ENCODE measurements at regions not wholly inside any gene's neighbourhood (a gene's known extent, or its start where the extent isn't known, plus 50 kb on each side); places are given as distances from the start of the nearest gene placed in this dataset.
"Not testable (repeated sequence)": the region's sequence is repeated elsewhere in the genome, so short reads cannot be mapped to it uniquely, and the experiment has no call there.

GRCh38 chr20:52008874-52009273, 182.7 kb downstream of the ZFP64 start:
- no peak for DNase-seq (ENCODE audit: low read depth in 2 of 2)

GRCh38 chr20:52004715-52005114, 186.9 kb downstream of the ZFP64 start:
- no peak for DNase-seq (ENCODE audit: low read depth in 2 of 2)

GRCh38 chr20:52004018-52004417, 187.6 kb downstream of the ZFP64 start:
- no peak for DNase-seq (ENCODE audit: low read depth in 2 of 2)

- DNase-seq (ENCODE audit: low read depth in 2 of 2) = no peak
Observed at GRCh38 chr20:52003415-52003814, 188.2 kb downstream of the ZFP64 start.

- DNase-seq (ENCODE audit: low read depth in 2 of 2) = no peak
Observed at GRCh38 chr20:52001999-52002666, 189.4 kb downstream of the ZFP64 start.

GRCh38 chr20:51997281-51997936, 194.2 kb downstream of the ZFP64 start:
- not testable (repeated sequence) for DNase-seq (ENCODE audit: low read depth in 2 of 2)

GRCh38 chr20:51995551-51995951, 193.2 kb upstream of the SALL4 start:
- DNase-seq (ENCODE audit: low read depth in 2 of 2) = no peak

GRCh38 chr20:51994751-51995417, 192.6 kb upstream of the SALL4 start:
- no peak for DNase-seq (ENCODE audit: low read depth in 2 of 2)

- no peak for DNase-seq (ENCODE audit: low read depth in 2 of 2)
Observed at GRCh38 chr20:51987812-51988211, 185.5 kb upstream of the SALL4 start.

GRCh38 chr20:51985013-51985415, 182.7 kb upstream of the SALL4 start:
- DNase-seq (ENCODE audit: low read depth in 2 of 2) = no peak

GRCh38 chr20:51980277-51980676, 178.0 kb upstream of the SALL4 start:
- no peak for DNase-seq (ENCODE audit: low read depth in 2 of 2)

- no peak for DNase-seq (ENCODE audit: low read depth in 2 of 2)
Observed at GRCh38 chr20:51979226-51979625, 176.9 kb upstream of the SALL4 start.

GRCh38 chr20:51978070-51978501, 175.8 kb upstream of the SALL4 start:
- DNase-seq (ENCODE audit: low read depth in 2 of 2) = no peak

- DNase-seq (ENCODE audit: low read depth in 2 of 2) = no peak
Observed at GRCh38 chr20:51972056-51972455, 169.7 kb upstream of the SALL4 start.

GRCh38 chr20:51970858-51971257, 168.5 kb upstream of the SALL4 start:
- DNase-seq (ENCODE audit: low read depth in 2 of 2) = no peak

GRCh38 chr20:51969191-51969590, 166.9 kb upstream of the SALL4 start:
- no peak for DNase-seq (ENCODE audit: low read depth in 2 of 2)

- no peak for DNase-seq (ENCODE audit: low read depth in 2 of 2)
Observed at GRCh38 chr20:51968151-51968550, 165.8 kb upstream of the SALL4 start.

GRCh38 chr20:51966296-51966971, 164.1 kb upstream of the SALL4 start:
- DNase-seq (ENCODE audit: low read depth in 2 of 2) = no peak

GRCh38 chr20:51961964-51962761, 159.8 kb upstream of the SALL4 start:
- DNase-seq (ENCODE audit: low read depth in 2 of 2) = no peak

GRCh38 chr20:51960047-51960675, 157.8 kb upstream of the SALL4 start:
- no peak for DNase-seq (ENCODE audit: low read depth in 2 of 2)

- DNase-seq (ENCODE audit: low read depth in 2 of 2) = no peak
Observed at GRCh38 chr20:51959066-51959542, 156.8 kb upstream of the SALL4 start.

Data from activated CD8-positive, alpha-beta memory T cell treated with anti-CD3 and anti-CD28 coated beads for 4 hours (primary cell).